GM23338 (cell line): ENCODE measurements at regions not wholly inside any gene's neighbourhood (a gene's known extent, or its start where the extent isn't known, plus 50 kb on each side); places are given as distances from the start of the nearest gene placed in this dataset.

ENCODE experiments used
- ATAC-seq: fragments of 200-7000 bp; cut with Tn5 transposase; 3 replicates; pipeline ENCODE4 v1.9.1; 2020
- DNase-seq: peaks from one replicate; pipeline ENCODE4 v3.0.0-alpha.2; 2015; ENCODE audit warnings: low spot score
- H2AFZ ChIP-seq: fragments of 200-600 bp; sonication (generic); 2 replicates; pipeline ENCODE4 v1.8.0; 2016; ENCODE audit warnings: antibody characterized with exemption, mild to moderate bottlenecking, moderate library complexity
- H3F3A ChIP-seq: fragments of 200-600 bp; sonication (generic); replicated peaks from 2 replicates; pipeline ENCODE4 v1.8.0; 2017; ENCODE audit warnings: antibody characterized with exemption, mixed run types, low read depth
- H3K27ac ChIP-seq: fragments of 200-600 bp; sonication (generic); 2 replicates; pipeline ENCODE4 v1.6.1; 2016; ENCODE audit warnings: low read depth
- H3K27me3 ChIP-seq: fragments of 200-600 bp; sonication (generic); 2 replicates; pipeline ENCODE4 v1.8.0; 2016; ENCODE audit warnings: mild to moderate bottlenecking, mixed run types, moderate library complexity; ENCODE audit not compliant: insufficient read depth
- H3K36me3 ChIP-seq: fragments of 200-600 bp; sonication (generic); 2 replicates; pipeline ENCODE4 v1.8.0; 2016; ENCODE audit warnings: mild to moderate bottlenecking; ENCODE audit not compliant: insufficient read depth
- H3K4me1 ChIP-seq: fragments of 200-600 bp; sonication (generic); 2 replicates; pipeline ENCODE4 v1.8.0; 2016; ENCODE audit warnings: mild to moderate bottlenecking, moderate library complexity; ENCODE audit not compliant: insufficient read depth
- H3K4me2 ChIP-seq: fragments of 200-600 bp; sonication (generic); 2 replicates; pipeline ENCODE4 v1.7.1; 2017; ENCODE audit warnings: mixed run types
- H3K4me3 ChIP-seq: fragments of 200-600 bp; sonication (generic); 2 replicates; pipeline ENCODE4 v1.6.1; 2016; ENCODE audit warnings: mixed run types
- H3K79me2 ChIP-seq: fragments of 200-600 bp; sonication (generic); replicated peaks from 2 replicates; pipeline ENCODE4 v1.8.0; 2017; ENCODE audit warnings: mild to moderate bottlenecking; ENCODE audit not compliant: insufficient read depth
- H3K9me2 ChIP-seq: fragments of 200-600 bp; sonication (generic); 2 replicates; pipeline ENCODE4 v1.8.0; 2017; ENCODE audit not compliant: insufficient read depth
- H4K20me1 ChIP-seq: fragments of 200-600 bp; sonication (generic); replicated peaks from 2 replicates; pipeline ENCODE4 v1.8.0; 2017; ENCODE audit warnings: mild to moderate bottlenecking; ENCODE audit not compliant: insufficient read depth
- H3K27ac Mint-ChIP-seq: 2 replicates; pipeline ENCODE4 v1.8.0; 2020; ENCODE audit warnings: inconsistent platforms, mild to moderate bottlenecking, moderate library complexity, mixed read lengths
- H3K27me3 Mint-ChIP-seq: 3 replicates; pipeline ENCODE4 v1.8.0; 2022; ENCODE audit warnings: low read depth, mild to moderate bottlenecking, moderate library complexity, mixed read lengths, inconsistent platforms; ENCODE audit not compliant: insufficient read depth, poor library complexity
- H3K36me3 Mint-ChIP-seq: 3 replicates; pipeline ENCODE4 v1.8.0; 2021; ENCODE audit warnings: low read depth, mild to moderate bottlenecking, inconsistent platforms, moderate library complexity, mixed read lengths
- H3K4me1 Mint-ChIP-seq: 3 replicates; pipeline ENCODE4 v1.8.0; 2020; ENCODE audit warnings: mild to moderate bottlenecking, inconsistent platforms, mixed read lengths
- H3K4me3 Mint-ChIP-seq: 3 replicates; pipeline ENCODE4 v1.8.0; 2021; ENCODE audit warnings: moderate library complexity, mild to moderate bottlenecking, inconsistent platforms, mixed read lengths
- H3K9me3 Mint-ChIP-seq: 3 replicates; pipeline ENCODE4 v1.8.0; 2020; ENCODE audit warnings: moderate library complexity, mild to moderate bottlenecking, inconsistent platforms, mixed read lengths
- CREB1 ChIP-seq: fragments of 250-450 bp; sonication (Bioruptor Pico); IDR thresholded peaks from 2 replicates; pipeline ENCODE4 v1.5.0; 2020; ENCODE audit warnings: low read depth, mild to moderate bottlenecking, moderate library complexity
- EZH2phosphoT487 ChIP-seq: fragments of 200-600 bp; sonication (generic); IDR thresholded peaks from one replicate; pipeline ENCODE4 v1.8.1; 2018; ENCODE audit warnings: antibody characterized with exemption; ENCODE audit not compliant: unreplicated experiment
- JUNB ChIP-seq: IDR thresholded peaks from one replicate; pipeline ENCODE4 v1.6.1; 2016; ENCODE audit warnings: antibody characterized with exemption; ENCODE audit not compliant: unreplicated experiment
- POLR2AphosphoS5 ChIP-seq: IDR thresholded peaks from 2 replicates; pipeline ENCODE4 v1.6.1; 2016; ENCODE audit warnings: antibody characterized with exemption, low read depth
- REST ChIP-seq: IDR thresholded peaks from one replicate; pipeline ENCODE4 v1.6.1; 2018; ENCODE audit warnings: antibody characterized with exemption; ENCODE audit not compliant: unreplicated experiment
- STAT1 ChIP-seq: IDR thresholded peaks from one replicate; pipeline ENCODE4 v1.6.1; 2016; ENCODE audit warnings: antibody characterized with exemption; ENCODE audit not compliant: unreplicated experiment
- TF ChIP-seq, protein P1 (sequence below), 2 experiments: fragments of 200-600 bp in 1 of 2; sonication (generic) in 1 of 2; conservative IDR thresholded peaks; 2 replicates each; pipeline versions ENCODE4 v1.5.1 to v1.6.1; 2016 to 2017; ENCODE audit warnings: antibody characterized with exemption in 2 of 2, low read depth in 2 of 2, mild to moderate bottlenecking in 2 of 2, moderate library complexity in 1 of 2

DNA sequence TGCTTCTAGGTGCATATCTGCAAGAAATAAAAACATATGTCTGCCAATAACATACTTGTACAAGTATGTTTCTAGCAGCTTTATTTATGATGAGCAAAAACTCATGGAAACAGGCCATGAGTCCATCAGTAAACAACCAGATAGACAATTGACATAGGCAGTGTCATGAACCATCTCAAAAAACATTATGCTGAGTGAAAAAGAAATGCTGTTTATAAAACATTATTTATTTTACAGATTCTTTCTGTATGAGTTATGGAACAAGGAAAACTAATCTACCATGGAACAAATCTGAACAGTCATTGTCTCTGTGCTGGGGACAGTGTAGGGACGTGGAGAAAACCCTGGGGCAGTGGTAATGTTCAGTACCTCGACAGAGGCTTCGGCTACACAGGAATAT, 283.9 kb downstream of the UQCRFS1 start:
- H3K9me2 ChIP-seq, result peaks cover 16% of the 10 kb centered on the region
- Mint-ChIP-seq H3K27me3 (peaks cover 4% of the 10 kb centered on the region), H3K4me3 (no peak overlapping the region), H3K27ac (no peak overlapping the region), H3K36me3 (no peaks in the 10 kb centered on the region), H3K9me3 (peaks cover 4% of the 10 kb centered on the region; the same call in 1 of the 3 replicates), H3K4me1 (no peaks in the 10 kb centered on the region)
- no peaks in the 10 kb centered on the region for H3K4me1 ChIP-seq
- no peak for DNase-seq
- H3K27ac ChIP-seq, result no peak overlapping the region
- no peaks in the 10 kb centered on the region for H3F3A ChIP-seq
- no peaks in the 10 kb centered on the region for H3K36me3 ChIP-seq
- no peak overlapping the region for H2AFZ ChIP-seq
- H3K79me2 ChIP-seq, result no peaks in the 10 kb centered on the region
- no peak for ATAC-seq
- H3K4me3 ChIP-seq, result no peak overlapping the region
- TF ChIP-seq EZH2phosphoT487, result no peak
- TF ChIP-seq, protein P1, sequence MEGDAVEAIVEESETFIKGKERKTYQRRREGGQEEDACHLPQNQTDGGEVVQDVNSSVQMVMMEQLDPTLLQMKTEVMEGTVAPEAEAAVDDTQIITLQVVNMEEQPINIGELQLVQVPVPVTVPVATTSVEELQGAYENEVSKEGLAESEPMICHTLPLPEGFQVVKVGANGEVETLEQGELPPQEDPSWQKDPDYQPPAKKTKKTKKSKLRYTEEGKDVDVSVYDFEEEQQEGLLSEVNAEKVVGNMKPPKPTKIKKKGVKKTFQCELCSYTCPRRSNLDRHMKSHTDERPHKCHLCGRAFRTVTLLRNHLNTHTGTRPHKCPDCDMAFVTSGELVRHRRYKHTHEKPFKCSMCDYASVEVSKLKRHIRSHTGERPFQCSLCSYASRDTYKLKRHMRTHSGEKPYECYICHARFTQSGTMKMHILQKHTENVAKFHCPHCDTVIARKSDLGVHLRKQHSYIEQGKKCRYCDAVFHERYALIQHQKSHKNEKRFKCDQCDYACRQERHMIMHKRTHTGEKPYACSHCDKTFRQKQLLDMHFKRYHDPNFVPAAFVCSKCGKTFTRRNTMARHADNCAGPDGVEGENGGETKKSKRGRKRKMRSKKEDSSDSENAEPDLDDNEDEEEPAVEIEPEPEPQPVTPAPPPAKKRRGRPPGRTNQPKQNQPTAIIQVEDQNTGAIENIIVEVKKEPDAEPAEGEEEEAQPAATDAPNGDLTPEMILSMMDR (conservative IDR thresholded peaks at IDR 0.05; ENCODE audit: low read depth in 2 of 2), result no peak
- no peak for TF ChIP-seq POLR2AphosphoS5
- TF ChIP-seq JUNB, result no peak
- no peak for TF ChIP-seq CREB1
- TF ChIP-seq STAT1, result no peak
- no peak for TF ChIP-seq REST
- H3K4me2 ChIP-seq, result no peak overlapping the region
- no peaks in the 10 kb centered on the region for H4K20me1 ChIP-seq
- no peaks in the 10 kb centered on the region for H3K27me3 ChIP-seq

- peaks cover 3% of the 10 kb centered on the region for H3K27me3 Mint-ChIP-seq
- TF ChIP-seq STAT1 (no peak), EZH2phosphoT487 (no peak)
- no peak overlapping the region for H3K4me3 Mint-ChIP-seq
- peaks cover 7% of the 10 kb centered on the region; the same call in 1 of the 2 replicates for H3K9me2 ChIP-seq
- H3F3A ChIP-seq, result no peaks in the 10 kb centered on the region
- DNase-seq, result no peak
- no peaks in the 10 kb centered on the region for H4K20me1 ChIP-seq
- no peaks in the 10 kb centered on the region for H3K79me2 ChIP-seq
- no peak for ATAC-seq
- H3K36me3 ChIP-seq, result no peaks in the 10 kb centered on the region
- H3K27ac Mint-ChIP-seq, result no peak overlapping the region
- H2AFZ ChIP-seq, result no peak overlapping the region
- H3K4me3 ChIP-seq, result no peak overlapping the region
- H3K36me3 Mint-ChIP-seq, result no peaks in the 10 kb centered on the region
- H3K27ac ChIP-seq, result no peak overlapping the region
- peaks cover 4% of the 10 kb centered on the region; the same call in 1 of the 3 replicates for H3K9me3 Mint-ChIP-seq
- no peaks in the 10 kb centered on the region for H3K4me1 ChIP-seq
- H3K4me2 ChIP-seq, result no peak overlapping the region
- H3K4me1 Mint-ChIP-seq, result no peaks in the 10 kb centered on the region
- H3K27me3 ChIP-seq, result no peaks in the 10 kb centered on the region
These were observed 285.5 kb downstream of the UQCRFS1 start for GRCh38 chr19:28927456-28927855.
